ENCODE measurements at regions not wholly inside any gene's neighbourhood (a gene's known extent, or its start where the extent isn't known, plus 50 kb on each side); places are given as distances from the start of the nearest gene placed in this dataset.

GRCh38 chr12:25659621-25660020 lies 106.5 kb upstream of the LMNTD1 start:
- Histone ChIP-seq H4K20me1 (ENCODE audit: low read length) (no peaks in the 10 kb centered on the region), H3K27ac (ENCODE audit: low read length) (no peak overlapping the region), H3K79me2 (ENCODE audit: low read length) (no peaks in the 10 kb centered on the region), H3K9ac (ENCODE audit: low read length) (no peak overlapping the region), H3K4me2 (ENCODE audit: low read length) (no peak overlapping the region), H3K4me3 (ENCODE audit: low read length) (no peak overlapping the region), H3K4me1 (ENCODE audit: insufficient read depth, low read length) (peaks cover 11% of the 10 kb centered on the region), H3F3A (ENCODE audit: low read length, unreplicated experiment) (no peaks in the 10 kb centered on the region), H3K9me2 (replicated peaks; ENCODE audit: low read length) (no peaks in the 10 kb centered on the region), H3K36me3 (ENCODE audit: low read depth, low read length) (no peaks in the 10 kb centered on the region), H2AFZ (ENCODE audit: low read length) (no peak overlapping the region), H3K27me3 (ENCODE audit: low read length) (no peaks in the 10 kb centered on the region), H3K9me3 (ENCODE audit: low read length) (no peaks in the 10 kb centered on the region)
- no TSS peak for BruUV-seq (replicated peaks)
- ATAC-seq, result no peak
- TF ChIP-seq EZH2 (IDR thresholded peaks at IDR 0.05; ENCODE audit: low read length, unreplicated experiment) (no peak), CTCF (conservative IDR thresholded peaks at IDR 0.05; ENCODE audit: low read depth, low read length) (no peak), EZH2phosphoT487 (IDR thresholded peaks at IDR 0.05; ENCODE audit: borderline replicate concordance, low read length) (no peak)
- intact Hi-C loops (cut with micrococcal nuclease), result no loop called here
- ChIA-PET POLR2A (ENCODE audit: unreplicated experiment) (no interaction called here), CTCF (no interaction called here)
- no peak for DNase-seq

GRCh38 chr12:25670076-25671055 lies 117.3 kb upstream of the LMNTD1 start:
- Histone ChIP-seq H2AFZ (ENCODE audit: low read length) (no peak overlapping the region), H3K9me3 (ENCODE audit: low read length) (no peaks in the 10 kb centered on the region)
- CTCF ChIA-PET, result no interaction called here

GRCh38 chr12:25675808-25676207 lies 122.7 kb upstream of the LMNTD1 start:
- Histone ChIP-seq H3K4me3 (ENCODE audit: low read length) (no peak overlapping the region), H3F3A (ENCODE audit: low read length, unreplicated experiment) (no peaks in the 10 kb centered on the region), H3K9me2 (replicated peaks; ENCODE audit: low read length) (no peaks in the 10 kb centered on the region), H3K9ac (ENCODE audit: low read length) (no peak overlapping the region), H3K4me1 (ENCODE audit: insufficient read depth, low read length) (peaks cover 7% of the 10 kb centered on the region), H3K9me3 (ENCODE audit: low read length) (no peaks in the 10 kb centered on the region), H3K36me3 (ENCODE audit: low read depth, low read length) (no peaks in the 10 kb centered on the region), H3K4me2 (ENCODE audit: low read length) (no peak overlapping the region), H3K79me2 (ENCODE audit: low read length) (no peaks in the 10 kb centered on the region), H3K27ac (ENCODE audit: low read length) (no peak overlapping the region), H2AFZ (ENCODE audit: low read length) (no peak overlapping the region), H4K20me1 (ENCODE audit: low read length) (no peaks in the 10 kb centered on the region), H3K27me3 (ENCODE audit: low read length) (no peaks in the 10 kb centered on the region)
- ATAC-seq (no peak), DNase-seq (no peak)
- intact Hi-C loops (cut with micrococcal nuclease), result loop anchor here (2.0 to 5.0 kb wide), 4 partner anchors 136 to 421 kb away; no protein-coding TSS in a partner anchor
- POLR2A ChIA-PET (ENCODE audit: unreplicated experiment), result no interaction called here
- no TSS peak for BruUV-seq (replicated peaks)
- TF ChIP-seq EZH2phosphoT487 (IDR thresholded peaks at IDR 0.05; ENCODE audit: borderline replicate concordance, low read length) (no peak), EZH2 (IDR thresholded peaks at IDR 0.05; ENCODE audit: low read length, unreplicated experiment) (no peak), CTCF (conservative IDR thresholded peaks at IDR 0.05; ENCODE audit: low read depth, low read length) (no peak)
- CTCF ChIA-PET, result no interaction called here

More at GRCh38 chr12:25670076-25671055, 117.3 kb upstream of the LMNTD1 start:
- Histone ChIP-seq H3K4me1 (ENCODE audit: insufficient read depth, low read length) (peaks cover 18% of the 10 kb centered on the region), H3K4me2 (ENCODE audit: low read length) (peak overlapping the region; percentile 7; the same call in 1 of the 2 replicates), H3K36me3 (ENCODE audit: low read depth, low read length) (no peaks in the 10 kb centered on the region), H3K79me2 (ENCODE audit: low read length) (no peaks in the 10 kb centered on the region), H3K9me2 (replicated peaks; ENCODE audit: low read length) (no peaks in the 10 kb centered on the region), H3K27ac (ENCODE audit: low read length) (peak overlapping the region; percentile 22), H4K20me1 (ENCODE audit: low read length) (no peaks in the 10 kb centered on the region), H3K27me3 (ENCODE audit: low read length) (no peaks in the 10 kb centered on the region), H3K4me3 (ENCODE audit: low read length) (no peak overlapping the region), H3K9ac (ENCODE audit: low read length) (no peak overlapping the region), H3F3A (ENCODE audit: low read length, unreplicated experiment) (no peaks in the 10 kb centered on the region)
- BruUV-seq (replicated peaks), result no TSS peak
- ATAC-seq (peak; percentile 90), DNase-seq (peak; percentile 83)
- POLR2A ChIA-PET (ENCODE audit: unreplicated experiment), result no interaction called here
- TF ChIP-seq EZH2phosphoT487 (IDR thresholded peaks at IDR 0.05; ENCODE audit: borderline replicate concordance, low read length), result no peak
- intact Hi-C loops (cut with micrococcal nuclease), result loop anchor here (5.0 kb wide), 1 partner anchor 233 kb away; no protein-coding TSS in a partner anchor
